Left renal pelvis (tissue), 4 donors: ENCODE measurements at regions not wholly inside any gene's neighbourhood (a gene's known extent, or its start where the extent isn't known, plus 50 kb on each side); places are given as distances from the start of the nearest gene placed in this dataset.
A peak's percentile ranks its signal among the peaks of the same experiment; 100 is the strongest.

Experiments used
- DNase-seq, 4 donors: peaks; one replicate each; pipeline ENCODE4 v3.0.0-alpha.2; 2013; ENCODE audit warnings: low read depth in 4 of 4, low spot score in 3 of 4

- DNase-seq, result no peak
Observed at GRCh38 chr3:64464955-64465354, 222.8 kb downstream of the ADAMTS9 start.

GRCh38 chr3:64463981-64464380, 223.8 kb downstream of the ADAMTS9 start:
- DNase-seq, result no peak

GRCh38 chr3:64462203-64462602, 225.6 kb downstream of the ADAMTS9 start:
- no peak for DNase-seq

GRCh38 chr3:64460877-64461276, 226.9 kb downstream of the ADAMTS9 start:
- no peak for DNase-seq

GRCh38 chr3:64460141-64460730, 227.6 kb downstream of the ADAMTS9 start:
- DNase-seq, result no peak

GRCh38 chr3:64459711-64460110, 228.1 kb downstream of the ADAMTS9 start:
- DNase-seq, result no peak

- DNase-seq, result no peak
Observed at GRCh38 chr3:64457811-64458210, 230.0 kb downstream of the ADAMTS9 start.

- DNase-seq, result no peak
Observed at GRCh38 chr3:64456674-64457073, 231.1 kb downstream of the ADAMTS9 start.

GRCh38 chr3:64455351-64455750, 230.1 kb upstream of the PRICKLE2 start:
- no peak for DNase-seq

GRCh38 chr3:64454768-64455167, 229.5 kb upstream of the PRICKLE2 start:
- no peak for DNase-seq

- DNase-seq, result no peak
Observed at GRCh38 chr3:64454179-64454578, 228.9 kb upstream of the PRICKLE2 start.

- no peak for DNase-seq
Observed at GRCh38 chr3:64451283-64452012, 226.2 kb upstream of the PRICKLE2 start.

- no peak for DNase-seq
Observed at GRCh38 chr3:64450396-64450956, 225.2 kb upstream of the PRICKLE2 start.

- DNase-seq, result no peak
Observed at GRCh38 chr3:64449026-64449425, 223.8 kb upstream of the PRICKLE2 start.

- DNase-seq, result no peak
Observed at GRCh38 chr3:64445944-64446300, 220.7 kb upstream of the PRICKLE2 start.

- peak in 3 of 4 donors; percentile 65 to 68 (median 66) for DNase-seq
Observed at GRCh38 chr3:64445109-64445943, 220.1 kb upstream of the PRICKLE2 start.

GRCh38 chr3:64444490-64445108, 219.3 kb upstream of the PRICKLE2 start:
- no peak for DNase-seq

- DNase-seq, result peak in 1 of 4 donors; percentile 8
Observed at GRCh38 chr3:64443546-64444381, 218.5 kb upstream of the PRICKLE2 start.

- DNase-seq, result no peak
Observed at GRCh38 chr3:64441861-64442260, 216.6 kb upstream of the PRICKLE2 start.

- DNase-seq, result no peak
Observed at GRCh38 chr3:64440498-64440897, 215.2 kb upstream of the PRICKLE2 start.
